GM21737 (cell line): ENCODE measurements at regions not wholly inside any gene's neighbourhood (a gene's known extent, or its start where the extent isn't known, plus 50 kb on each side); places are given as distances from the start of the nearest gene placed in this dataset.

Source experiments
- ATAC-seq: cut with Tn5 transposase; IDR thresholded peaks from one replicate; pipeline ENCODE4 v1.9.1; 2021; ENCODE audit warnings: mild to moderate bottlenecking, moderate library complexity; ENCODE audit not compliant: unreplicated experiment

- no peak for ATAC-seq
Observed at GRCh38 chr16:65666132-65666941, 544.5 kb upstream of the CDH11 start.

GRCh38 chr16:65665586-65665985, 543.7 kb upstream of the CDH11 start:
- ATAC-seq = no peak

GRCh38 chr16:65663774-65664173, 541.9 kb upstream of the CDH11 start:
- ATAC-seq = no peak

GRCh38 chr16:65662256-65662655, 540.4 kb upstream of the CDH11 start:
- ATAC-seq = no peak

- no peak for ATAC-seq
Observed at GRCh38 chr16:65661558-65661957, 539.7 kb upstream of the CDH11 start.

GRCh38 chr16:65660390-65660789, 538.5 kb upstream of the CDH11 start:
- ATAC-seq = no peak

- no peak for ATAC-seq
Observed at GRCh38 chr16:65659758-65660157, 537.9 kb upstream of the CDH11 start.

GRCh38 chr16:65658787-65659220, 536.9 kb upstream of the CDH11 start:
- no peak for ATAC-seq

- ATAC-seq = no peak
Observed at GRCh38 chr16:65658349-65658748, 536.5 kb upstream of the CDH11 start.

- no peak for ATAC-seq
Observed at GRCh38 chr16:65657556-65657955, 535.7 kb upstream of the CDH11 start.

- no peak for ATAC-seq
Observed at GRCh38 chr16:65657071-65657494, 535.2 kb upstream of the CDH11 start.

- no peak for ATAC-seq
Observed at GRCh38 chr16:65655802-65656201, 533.9 kb upstream of the CDH11 start.

- ATAC-seq = no peak
Observed at GRCh38 chr16:65648101-65648500, 526.2 kb upstream of the CDH11 start.

- ATAC-seq = no peak
Observed at GRCh38 chr16:65644821-65645220, 523.0 kb upstream of the CDH11 start.

GRCh38 chr16:65641762-65642289, 520.0 kb upstream of the CDH11 start:
- ATAC-seq = no peak

GRCh38 chr16:65641049-65641761, 519.3 kb upstream of the CDH11 start:
- no peak for ATAC-seq

GRCh38 chr16:65634833-65635232, 513.0 kb upstream of the CDH11 start:
- no peak for ATAC-seq

GRCh38 chr16:65634291-65634690, 512.4 kb upstream of the CDH11 start:
- no peak for ATAC-seq

GRCh38 chr16:65624666-65625065, 502.8 kb upstream of the CDH11 start:
- no peak for ATAC-seq

- no peak for ATAC-seq
Observed at GRCh38 chr16:65624229-65624628, 502.4 kb upstream of the CDH11 start.

- ATAC-seq = no peak
Observed at GRCh38 chr16:65622871-65623270, 501.0 kb upstream of the CDH11 start.

GRCh38 chr16:65622151-65622550, 500.3 kb upstream of the CDH11 start:
- no peak for ATAC-seq
